Hepatocyte (in vitro differentiated cells): ENCODE measurements at regions not wholly inside any gene's neighbourhood (a gene's known extent, or its start where the extent isn't known, plus 50 kb on each side); places are given as distances from the start of the nearest gene placed in this dataset.

ENCODE experiments used
- DNase-seq: peaks from one replicate; pipeline ENCODE4 v3.0.0-alpha.2; 2016; ENCODE audit warnings: low spot score
- H2AFZ ChIP-seq: fragments of 200-600 bp; sonication (generic); 2 replicates; pipeline ENCODE4 v1.6.0; 2016; ENCODE audit warnings: antibody characterized with exemption, mild to moderate bottlenecking
- H3K27ac ChIP-seq: fragments of 200-600 bp; sonication (generic); 2 replicates; pipeline ENCODE4 v1.5.1; 2016; ENCODE audit warnings: mild to moderate bottlenecking
- H3K27me3 ChIP-seq: fragments of 200-600 bp; sonication (generic); 2 replicates; pipeline ENCODE4 v1.6.1; 2016
- H3K36me3 ChIP-seq: fragments of 200-600 bp; sonication (generic); replicated peaks from 2 replicates; pipeline ENCODE4 v1.5.1; 2016; ENCODE audit warnings: low read depth; ENCODE audit not compliant: insufficient read depth
- H3K4me1 ChIP-seq: fragments of 200-600 bp; sonication (generic); 2 replicates; pipeline ENCODE4 v1.5.1; 2016; ENCODE audit warnings: mild to moderate bottlenecking, moderate library complexity; ENCODE audit not compliant: insufficient read depth
- H3K4me2 ChIP-seq: fragments of 200-600 bp; sonication (generic); 2 replicates; pipeline ENCODE4 v1.6.0; 2016
- H3K4me3 ChIP-seq: fragments of 200-600 bp; sonication (generic); 2 replicates; pipeline ENCODE4 v1.5.1; 2016; ENCODE audit warnings: mild to moderate bottlenecking
- H3K79me2 ChIP-seq: fragments of 200-600 bp; sonication (generic); 2 replicates; pipeline ENCODE4 v1.6.0; 2017; ENCODE audit warnings: mild to moderate bottlenecking
- H3K9me2 ChIP-seq: fragments of 200-600 bp; sonication (generic); replicated peaks from 2 replicates; pipeline ENCODE4 v1.6.0; 2017; ENCODE audit warnings: mild to moderate bottlenecking; ENCODE audit not compliant: insufficient read depth
- H3K9me3 ChIP-seq: fragments of 200-600 bp; sonication (generic); 2 replicates; pipeline ENCODE4 v1.5.1; 2016; ENCODE audit warnings: low read depth, mild to moderate bottlenecking
- H4K20me1 ChIP-seq: fragments of 200-600 bp; sonication (generic); 2 replicates; pipeline ENCODE4 v1.6.0; 2016; ENCODE audit warnings: mild to moderate bottlenecking; ENCODE audit not compliant: insufficient read depth, poor library complexity, severe bottlenecking
- CTCF ChIP-seq: fragments of 200-600 bp; sonication (generic); IDR thresholded peaks from 2 replicates; pipeline ENCODE4 v1.5.1; 2016; ENCODE audit warnings: antibody characterized with exemption, mild to moderate bottlenecking; ENCODE audit not compliant: poor library complexity
- EZH2 ChIP-seq: fragments of 200-600 bp; sonication (generic); IDR thresholded peaks from 2 replicates; pipeline ENCODE4 v1.6.1; 2016; ENCODE audit warnings: antibody characterized with exemption, mild to moderate bottlenecking, borderline replicate concordance
- EZH2phosphoT487 ChIP-seq: fragments of 200-600 bp; sonication (generic); IDR thresholded peaks from one replicate; pipeline ENCODE4 v1.6.1; 2018; ENCODE audit warnings: antibody characterized with exemption, mild to moderate bottlenecking, low read depth, moderate library complexity; ENCODE audit not compliant: unreplicated experiment, severe bottlenecking
- WGBS: methylation state at CpG from one replicate; pipeline ENCODE4 v1.1.6; 2016; ENCODE audit warnings: low lambda C conversion rate; ENCODE audit errors: missing lambda C conversion rate; 5-methylcytosine and 5-hydroxymethylcytosine counted together

DNA sequence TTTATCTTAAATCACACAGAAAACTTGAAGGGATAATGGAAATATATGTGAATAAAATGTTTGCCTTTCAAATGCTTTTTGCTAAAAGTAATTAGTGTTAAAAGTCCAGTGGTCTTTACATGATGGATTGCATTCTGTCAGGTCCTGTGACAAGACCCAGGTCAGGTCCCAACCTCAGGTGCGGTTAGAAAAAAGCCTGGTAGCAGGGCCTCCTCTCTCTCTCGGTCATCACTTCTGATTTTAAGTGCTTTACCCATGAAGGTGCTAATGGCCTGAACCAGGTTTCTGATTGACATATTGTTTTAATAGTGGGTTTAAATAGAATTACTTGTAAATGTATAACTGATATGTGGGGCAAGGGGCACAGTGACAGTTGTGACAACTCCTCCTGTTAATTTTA is 736.3 kb downstream of the POM121L12 start:
- TF ChIP-seq CTCF: no peak
- TF ChIP-seq EZH2: no peak
- TF ChIP-seq EZH2phosphoT487: no peak
- no peaks in the 10 kb centered on the region for H3K36me3 ChIP-seq
- no peak overlapping the region for H2AFZ ChIP-seq
- H3K4me3 ChIP-seq: no peak overlapping the region
- no peaks in the 10 kb centered on the region for H3K9me2 ChIP-seq
- no peaks in the 10 kb centered on the region for H3K4me1 ChIP-seq
- H3K27ac ChIP-seq: no peak overlapping the region
- H3K9me3 ChIP-seq: no peaks in the 10 kb centered on the region
- no peak for DNase-seq
- no peaks in the 10 kb centered on the region for H3K27me3 ChIP-seq
- H4K20me1 ChIP-seq: no peaks in the 10 kb centered on the region
- 58% methylated on average over 2 of the region's 2 CpGs for WGBS
- no peaks in the 10 kb centered on the region for H3K79me2 ChIP-seq
- H3K4me2 ChIP-seq: no peak overlapping the region

DNA sequence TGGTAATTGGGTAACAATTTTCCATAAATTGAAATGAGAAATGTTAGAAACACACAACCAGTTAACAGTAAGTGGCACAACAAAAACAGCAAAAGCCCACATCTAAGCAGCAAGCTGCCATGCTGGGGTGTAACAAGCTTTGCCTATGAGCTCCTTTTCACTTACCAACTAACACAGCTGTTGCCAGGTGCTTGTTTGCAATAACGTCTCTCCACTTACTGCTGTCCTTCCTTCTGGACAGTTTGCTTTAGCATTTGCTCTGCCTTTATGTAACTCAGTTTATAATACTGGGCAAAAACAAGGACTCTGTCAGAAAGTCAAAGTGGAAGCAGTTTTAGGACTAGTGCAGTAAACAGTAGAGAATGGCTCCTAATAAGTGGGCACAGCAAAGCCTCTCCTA is 740.9 kb downstream of the POM121L12 start:
- WGBS: 58% methylated on average over 1 of the region's 1 CpG
- Histone ChIP-seq H3K79me2 (no peaks in the 10 kb centered on the region), H3K9me3 (no peaks in the 10 kb centered on the region), H3K27ac (no peak overlapping the region), H3K4me3 (no peak overlapping the region), H4K20me1 (no peaks in the 10 kb centered on the region), H2AFZ (no peak overlapping the region), H3K27me3 (no peaks in the 10 kb centered on the region), H3K4me2 (no peak overlapping the region), H3K4me1 (no peaks in the 10 kb centered on the region), H3K36me3 (no peaks in the 10 kb centered on the region), H3K9me2 (peaks cover 6% of the 10 kb centered on the region)
- DNase-seq: no peak
- TF ChIP-seq CTCF: no peak
- TF ChIP-seq EZH2: no peak
- TF ChIP-seq EZH2phosphoT487: no peak

GRCh38 chr7:53789741-53790140 is 752.4 kb upstream of the VSTM2A start:
- Histone ChIP-seq H2AFZ (no peak overlapping the region), H4K20me1 (no peaks in the 10 kb centered on the region), H3K4me3 (no peak overlapping the region), H3K4me2 (no peak overlapping the region), H3K27ac (no peak overlapping the region), H3K9me2 (no peaks in the 10 kb centered on the region), H3K27me3 (no peaks in the 10 kb centered on the region), H3K36me3 (no peaks in the 10 kb centered on the region), H3K79me2 (no peaks in the 10 kb centered on the region), H3K9me3 (no peaks in the 10 kb centered on the region), H3K4me1 (no peaks in the 10 kb centered on the region)
- DNase-seq: no peak
- WGBS: 91% methylated on average over 2 of the region's 2 CpGs
- TF ChIP-seq CTCF: no peak

DNA sequence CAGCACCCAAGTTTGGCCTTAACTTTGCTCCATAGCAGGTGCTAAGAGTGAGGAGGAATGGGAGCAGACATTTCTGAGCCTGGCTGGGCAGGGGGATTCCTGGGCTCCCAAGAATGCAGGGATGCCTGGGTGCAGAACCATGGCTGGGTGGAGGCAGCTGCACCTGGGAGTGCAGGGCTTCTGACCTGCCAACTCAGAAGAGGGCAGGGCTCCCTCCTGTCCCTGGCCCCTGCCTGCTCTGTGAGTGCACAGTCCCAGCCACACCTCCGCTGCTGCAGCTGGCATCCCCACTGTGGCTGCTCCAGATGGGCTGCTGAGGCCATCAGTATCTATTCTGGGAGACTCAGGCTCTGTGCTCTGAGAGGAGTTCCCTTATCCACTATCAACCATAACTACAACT is 747.4 kb upstream of the VSTM2A start:
- no peak overlapping the region for H3K27ac ChIP-seq
- no peak for DNase-seq
- no peaks in the 10 kb centered on the region for H3K4me1 ChIP-seq
- no peak overlapping the region for H2AFZ ChIP-seq
- no peaks in the 10 kb centered on the region for H3K79me2 ChIP-seq
- no peaks in the 10 kb centered on the region for H3K9me2 ChIP-seq
- 86% methylated on average over 1 of the region's 1 CpG for WGBS
- TF ChIP-seq EZH2phosphoT487 (no peak), EZH2 (no peak)
- H3K4me3 ChIP-seq: no peak overlapping the region
- no peaks in the 10 kb centered on the region for H3K36me3 ChIP-seq
- H3K9me3 ChIP-seq: no peaks in the 10 kb centered on the region
- no peak overlapping the region for H3K4me2 ChIP-seq
- no peaks in the 10 kb centered on the region for H3K27me3 ChIP-seq
- no peaks in the 10 kb centered on the region for H4K20me1 ChIP-seq
